GM18867 (cell line): ENCODE measurements at regions not wholly inside any gene's neighbourhood (a gene's known extent, or its start where the extent isn't known, plus 50 kb on each side); places are given as distances from the start of the nearest gene placed in this dataset.
A peak's percentile ranks its signal among the peaks of the same experiment; 100 is the strongest.
"Not testable (repeated sequence)": the region's sequence is repeated elsewhere in the genome, so short reads cannot be mapped to it uniquely, and the experiment has no call there.

ENCODE experiments used
- ATAC-seq: cut with Tn5 transposase; IDR thresholded peaks from one replicate; pipeline ENCODE4 v1.9.1; 2021; ENCODE audit warnings: mild to moderate bottlenecking, moderate library complexity; ENCODE audit not compliant: unreplicated experiment

DNA sequence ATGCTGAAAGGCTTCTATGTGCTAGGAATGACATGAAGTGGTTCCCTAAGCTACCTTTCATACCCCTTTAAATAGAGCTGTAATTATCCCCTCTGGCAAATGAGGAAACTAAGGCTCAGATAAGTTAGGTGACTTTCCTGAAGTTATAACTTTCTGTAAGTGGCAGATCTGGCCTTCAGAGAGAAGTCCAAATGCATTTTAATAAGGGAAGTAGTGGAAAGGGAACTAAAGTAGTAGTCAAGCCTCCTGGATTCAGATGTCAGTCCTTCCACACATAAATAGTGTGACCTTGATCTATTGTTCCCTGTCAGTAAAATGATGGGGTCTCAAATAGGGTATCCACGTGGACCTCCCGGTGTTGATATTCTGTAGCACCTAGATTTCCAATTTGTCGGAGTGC lies 277.7 kb downstream of the EDEM1 start:
- no peak for ATAC-seq

DNA sequence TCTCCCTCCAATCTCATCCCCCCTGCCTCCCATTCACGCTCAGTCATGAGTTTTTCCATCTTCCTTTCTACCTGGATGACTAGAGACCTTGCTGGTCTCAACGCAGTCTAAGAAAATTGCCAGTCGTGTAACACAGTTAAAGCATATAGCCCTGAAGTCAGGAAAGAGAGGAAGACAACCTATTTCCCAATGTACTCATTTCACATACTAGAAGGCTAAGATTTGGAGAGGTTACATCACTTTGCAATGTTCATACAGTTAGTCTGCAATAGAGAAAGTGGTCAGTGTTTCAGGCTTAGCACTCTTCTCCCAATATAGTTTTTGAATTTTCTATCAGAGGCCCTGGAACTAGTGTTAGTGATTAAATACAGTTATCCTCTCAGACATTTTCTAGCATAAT lies 278.6 kb downstream of the EDEM1 start:
- ATAC-seq = no peak

DNA sequence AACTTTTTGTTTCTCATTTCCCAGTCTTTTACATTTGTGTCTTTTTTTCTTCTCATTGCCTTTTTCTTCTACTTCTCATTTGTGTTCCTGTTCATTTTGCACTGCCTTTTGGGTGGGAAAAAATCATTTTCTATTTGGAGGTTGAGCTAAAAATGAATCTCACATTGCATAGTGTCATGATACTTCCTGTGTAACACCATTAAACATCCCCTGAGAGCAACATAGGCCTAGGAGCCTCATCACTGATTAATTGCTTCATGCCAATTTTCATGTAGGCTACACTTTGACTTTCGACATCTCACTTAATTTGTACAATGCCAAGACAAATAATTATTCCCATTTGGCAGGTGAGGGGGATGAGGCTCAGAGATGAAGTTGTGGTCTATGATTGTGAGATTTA lies 279.2 kb downstream of the EDEM1 start:
- no peak for ATAC-seq

DNA sequence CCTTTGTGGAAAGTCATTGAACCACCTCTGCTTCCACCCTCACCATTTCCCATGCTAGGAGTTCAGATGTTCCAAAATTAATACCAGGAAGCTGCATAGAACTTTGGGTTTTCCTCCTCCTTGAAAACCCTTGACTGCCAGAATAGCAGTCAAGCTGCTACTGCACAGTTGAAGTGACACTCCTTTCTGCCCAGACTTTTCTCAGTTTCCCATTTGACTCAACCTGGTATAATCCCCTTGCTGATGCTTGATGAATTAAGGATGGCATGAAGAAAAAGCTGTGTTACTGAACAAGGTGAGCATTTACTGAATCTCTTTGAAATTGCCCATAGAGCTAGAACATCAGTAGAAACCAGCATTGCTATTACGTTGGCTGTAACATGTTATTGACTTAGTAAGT lies 286.0 kb downstream of the EDEM1 start:
- ATAC-seq = peak; percentile 52

DNA sequence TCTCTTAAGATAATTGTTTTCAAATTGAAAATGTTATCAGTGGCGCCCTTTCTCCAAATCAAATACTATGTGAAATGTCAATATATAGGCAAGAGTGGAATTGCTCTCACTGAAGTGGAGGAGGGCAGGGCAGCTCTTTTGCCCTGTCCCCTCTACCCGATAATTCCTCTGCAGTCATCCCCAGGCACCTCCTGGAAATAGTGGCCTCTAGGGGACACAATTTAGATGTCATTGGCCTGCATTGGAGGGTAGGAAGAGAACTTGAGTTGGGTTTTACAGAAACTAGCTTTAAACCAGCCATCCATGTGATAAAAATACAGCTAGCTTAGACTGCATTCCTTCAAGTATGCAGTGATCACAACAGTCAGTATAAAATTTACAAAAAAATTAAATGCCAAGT lies 288.9 kb downstream of the EDEM1 start:
- no peak for ATAC-seq

DNA sequence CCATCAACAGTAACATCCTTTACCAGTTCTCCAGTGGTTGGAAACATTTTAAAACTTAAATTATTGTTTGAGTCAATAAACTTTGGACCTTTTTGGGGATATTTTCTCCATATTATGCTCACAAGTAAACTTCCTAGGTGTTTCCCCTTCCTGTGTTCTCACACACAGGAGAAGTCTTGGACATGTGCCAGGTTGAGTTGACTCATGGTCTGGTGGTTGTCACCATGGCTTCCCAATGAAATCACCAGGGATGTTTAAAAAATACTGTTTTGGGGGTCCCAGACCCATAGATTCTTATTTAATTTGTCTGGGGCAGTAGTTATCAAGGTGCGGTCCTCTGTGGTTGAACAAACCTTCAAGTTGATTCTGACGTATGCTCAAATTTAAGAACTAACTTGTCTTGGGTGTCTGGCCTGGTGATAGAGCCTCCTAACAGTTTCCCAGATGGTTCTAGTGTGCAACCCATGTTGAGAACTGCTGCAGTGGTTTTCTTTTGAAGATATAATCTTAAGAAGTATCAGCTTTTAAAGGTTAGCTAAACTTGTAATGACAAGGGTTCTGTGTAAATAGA lies 291.8 kb downstream of the EDEM1 start:
- no peak for ATAC-seq

DNA sequence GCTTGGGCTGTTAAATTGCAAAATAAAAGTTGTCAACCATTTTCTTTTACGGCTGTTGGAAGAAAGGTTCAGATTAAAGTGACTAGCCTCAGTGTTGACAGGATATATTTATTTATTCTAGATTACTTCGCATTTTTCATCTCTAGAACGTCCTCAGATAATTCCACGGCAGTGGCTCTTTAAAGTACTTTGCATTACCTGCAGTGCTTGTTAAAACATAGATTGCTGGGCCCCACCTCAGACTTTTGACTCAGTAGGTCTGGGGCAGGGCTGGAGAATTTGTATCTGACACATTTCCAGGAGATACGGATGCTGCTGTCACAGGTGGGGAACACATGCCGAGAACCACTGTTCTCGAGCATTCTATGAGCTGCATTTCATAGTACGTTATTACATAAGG lies 292.7 kb downstream of the EDEM1 start:
- ATAC-seq = no peak

DNA sequence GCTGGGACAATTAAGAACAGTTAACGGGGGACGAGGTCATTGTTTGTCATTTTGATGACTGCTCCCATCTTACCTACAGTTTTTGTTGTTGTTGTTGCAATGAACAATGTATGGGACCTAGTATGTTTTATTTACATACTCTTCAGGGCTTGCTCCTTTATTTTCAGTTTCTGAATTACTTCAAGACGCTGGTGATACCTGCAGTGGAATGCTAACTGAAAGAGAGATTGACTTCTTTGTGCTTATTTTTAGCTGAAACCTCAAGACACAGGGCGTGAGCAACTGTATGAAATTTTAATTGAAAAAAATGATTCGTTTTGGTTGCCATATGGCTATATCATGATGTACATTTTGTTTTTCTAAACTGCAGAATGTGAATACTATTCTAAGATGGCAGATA lies 297.9 kb downstream of the EDEM1 start:
- peak; percentile 76 for ATAC-seq

DNA sequence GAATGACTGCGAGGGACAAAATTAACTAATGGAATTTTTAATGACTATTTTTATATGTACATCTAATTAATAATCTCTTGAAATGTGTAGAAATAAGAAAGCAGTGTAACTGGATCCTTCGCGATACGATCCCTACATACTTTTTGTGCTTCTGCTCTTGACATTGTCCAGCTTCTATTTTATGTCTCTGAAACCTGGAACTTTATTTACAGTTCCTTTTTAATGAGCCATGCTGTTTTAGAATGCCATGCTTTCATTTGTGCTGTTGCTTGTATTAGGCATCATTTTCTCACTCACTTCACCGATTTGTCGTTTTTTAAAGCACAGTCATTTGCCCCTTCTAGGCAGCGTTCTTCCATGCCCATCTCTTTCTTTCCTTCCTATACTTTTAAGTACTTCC lies 301.3 kb downstream of the EDEM1 start:
- ATAC-seq = no peak

DNA sequence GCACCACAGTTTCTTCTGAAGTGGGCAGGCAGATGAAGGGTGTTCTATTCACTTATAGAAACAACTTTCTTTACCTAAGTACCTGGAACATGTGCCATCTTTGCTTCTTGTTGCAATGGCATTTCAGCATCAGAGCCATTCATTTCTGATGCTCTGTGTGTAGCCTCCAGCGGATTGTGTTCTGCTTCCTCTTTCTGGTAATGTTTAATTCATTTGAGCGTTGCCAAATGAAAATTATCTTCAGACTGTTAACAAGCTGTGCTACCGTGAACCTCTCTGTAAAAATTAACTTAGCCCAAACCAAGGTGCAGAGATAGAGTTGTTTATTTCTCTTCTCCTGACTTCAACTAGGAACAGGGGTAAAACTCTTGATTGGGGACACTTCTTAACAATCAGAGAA lies 302.0 kb downstream of the EDEM1 start:
- peak; percentile 59 for ATAC-seq

DNA sequence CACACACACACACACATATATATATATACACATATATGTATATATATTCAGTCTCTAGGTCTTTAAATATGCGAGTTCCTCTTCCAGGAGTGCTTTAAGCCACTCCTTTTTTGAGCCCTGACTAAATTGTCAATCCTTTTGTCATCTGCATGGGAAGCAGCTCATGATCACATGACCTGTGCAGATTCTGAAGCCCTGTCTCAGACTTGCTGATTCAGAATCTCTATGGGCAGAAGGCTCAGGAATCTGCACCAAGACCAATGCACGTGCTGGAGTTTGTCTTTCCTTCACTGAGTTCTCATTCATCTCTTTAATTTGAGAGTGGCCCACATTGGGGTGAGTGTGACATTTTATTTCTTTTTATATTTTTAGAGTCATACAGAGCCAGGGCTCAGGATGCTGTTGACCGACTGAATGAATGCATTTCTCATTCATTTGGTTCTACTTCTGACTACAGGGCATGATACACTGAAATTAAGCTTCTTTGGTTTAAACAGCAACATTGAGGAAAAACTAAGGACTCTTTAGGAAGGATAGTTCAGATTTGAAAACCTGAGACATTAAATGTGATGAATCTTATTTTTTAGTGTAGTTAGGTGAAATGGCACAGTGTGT lies 307.5 kb downstream of the EDEM1 start:
- no peak for ATAC-seq

DNA sequence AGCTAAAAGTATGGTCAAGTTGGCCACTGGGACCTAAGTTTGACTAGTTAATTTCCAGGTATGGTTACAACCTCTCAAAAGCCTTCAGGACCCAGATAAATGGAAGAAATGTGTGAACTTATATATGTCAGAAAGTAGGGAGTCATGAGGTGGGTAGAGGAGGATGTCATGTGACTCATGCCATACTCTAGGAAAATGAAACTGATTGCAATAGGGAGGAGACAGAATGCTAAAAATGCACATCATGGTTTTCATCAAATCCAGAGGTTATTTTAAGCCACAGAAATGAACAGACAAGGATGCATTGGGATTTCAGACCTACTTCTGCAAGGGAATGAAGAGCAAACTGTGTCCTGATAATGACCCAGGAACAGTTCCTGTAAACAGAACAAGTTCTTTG lies 310.0 kb downstream of the EDEM1 start:
- ATAC-seq = no peak

DNA sequence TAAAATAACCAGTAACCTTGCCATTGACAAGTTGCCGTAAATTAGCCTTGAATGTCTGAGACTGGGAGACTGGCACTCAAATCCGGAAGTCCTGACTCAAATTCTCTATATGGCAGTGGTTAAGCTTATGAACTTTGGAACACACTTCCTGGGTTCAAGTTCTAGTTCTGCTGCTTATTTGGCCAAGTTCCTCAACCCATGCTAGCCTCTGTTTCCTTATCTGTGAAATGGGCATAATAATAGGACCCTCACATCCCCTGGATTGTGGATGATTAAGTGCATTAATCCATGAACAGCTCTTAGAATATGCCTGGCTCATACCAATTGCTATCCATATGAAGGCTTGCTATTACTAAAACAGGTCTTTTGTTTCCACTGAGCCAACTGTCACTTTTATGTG lies 311.5 kb downstream of the EDEM1 start:
- ATAC-seq = peak; percentile 37

DNA sequence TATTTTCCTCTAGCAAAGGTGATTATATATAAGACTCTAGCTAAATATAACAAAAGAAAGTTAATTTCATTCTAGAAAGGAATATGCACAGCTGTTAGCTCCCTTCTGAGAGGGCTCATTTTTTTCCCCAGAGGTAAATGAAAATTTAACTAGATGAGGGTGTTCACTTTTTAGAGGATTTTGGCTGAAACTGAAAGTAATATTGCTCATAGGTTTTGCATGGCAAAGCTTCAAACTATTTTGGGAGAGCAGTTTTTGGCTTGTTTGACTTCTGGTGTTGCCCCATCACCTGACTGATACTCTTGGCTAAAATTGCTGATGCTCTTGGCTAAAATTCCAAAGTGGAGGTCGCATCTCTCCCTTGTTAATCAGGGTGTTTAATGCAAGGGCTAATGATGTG lies 311.9 kb downstream of the EDEM1 start:
- ATAC-seq = peak; percentile 91

DNA sequence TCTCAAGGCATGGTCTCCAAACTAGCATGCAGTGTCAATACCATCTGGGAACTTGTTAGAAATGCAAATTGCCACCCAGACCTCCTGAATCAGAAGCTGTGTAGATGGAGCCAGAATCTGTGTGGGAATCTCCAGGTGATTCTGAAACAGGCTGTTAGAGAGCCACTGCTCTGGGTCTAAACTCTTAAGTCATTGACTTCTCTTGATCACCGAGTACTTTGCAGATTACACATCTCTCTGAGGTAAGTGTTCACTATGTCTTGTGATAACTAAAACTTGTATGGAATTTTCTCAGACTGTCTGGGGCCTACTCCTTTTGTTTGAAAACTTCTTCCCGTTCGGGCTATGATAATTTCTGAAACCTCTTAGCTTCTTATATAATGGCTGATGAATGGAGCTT lies 315.6 kb downstream of the EDEM1 start:
- ATAC-seq = no peak

DNA sequence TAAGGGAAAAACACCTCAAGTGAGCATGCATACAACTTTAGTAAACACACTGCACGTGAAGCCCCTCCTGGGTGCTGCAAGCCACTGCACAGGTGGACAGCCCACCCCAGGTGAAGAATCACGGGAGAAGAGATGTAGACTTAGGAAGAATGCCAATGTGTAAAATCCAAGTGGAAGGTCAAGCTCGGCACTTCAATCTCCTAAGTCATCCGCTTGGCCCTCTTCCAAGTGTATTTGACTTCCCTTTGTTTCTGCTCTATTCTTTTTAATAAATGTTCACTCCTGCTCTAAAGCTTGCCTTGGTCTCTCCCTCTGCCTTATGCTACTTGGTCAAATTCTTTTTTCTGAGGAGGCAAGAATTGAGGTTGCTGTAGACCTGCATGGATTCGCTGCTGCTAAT lies 316.6 kb downstream of the EDEM1 start:
- ATAC-seq = no peak

DNA sequence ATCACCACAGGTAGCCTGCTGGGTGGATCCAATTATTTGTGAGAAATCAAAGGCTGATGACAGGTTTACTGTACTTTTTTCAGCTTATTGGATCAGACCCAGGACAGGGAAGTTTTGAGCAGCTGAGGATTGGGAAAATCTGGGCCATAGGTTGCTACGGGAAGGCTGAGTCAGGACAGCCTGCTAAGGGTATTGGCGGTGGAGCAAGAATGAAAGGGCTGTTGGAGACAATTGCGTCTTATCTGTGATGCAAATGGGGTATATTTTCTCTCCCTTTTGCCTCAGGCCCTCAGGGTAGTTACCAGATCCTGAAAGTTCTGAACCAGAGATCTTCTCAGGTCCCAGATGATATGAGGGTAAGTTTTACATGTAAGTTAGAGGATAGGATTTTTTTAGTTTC lies 317.7 kb downstream of the EDEM1 start:
- no peak for ATAC-seq

DNA sequence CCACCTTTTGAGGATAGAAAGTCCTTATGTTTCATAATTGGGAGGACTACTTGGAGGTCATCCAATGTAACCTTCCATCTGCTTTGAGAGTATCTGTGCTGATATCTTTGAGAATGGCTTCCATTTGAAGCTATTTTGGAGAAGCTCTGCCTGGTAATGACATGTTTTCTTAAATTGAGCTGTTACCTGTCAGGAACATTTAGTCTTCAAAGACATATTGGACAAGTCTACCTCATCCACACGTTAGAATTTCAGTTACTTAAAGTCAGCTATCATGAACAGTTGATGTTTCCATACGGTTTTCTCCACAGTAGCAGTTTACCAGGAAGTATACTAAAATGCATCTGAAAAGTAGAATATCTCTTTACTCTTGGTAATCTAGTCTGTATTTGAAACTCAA lies 318.5 kb downstream of the EDEM1 start:
- ATAC-seq = no peak

DNA sequence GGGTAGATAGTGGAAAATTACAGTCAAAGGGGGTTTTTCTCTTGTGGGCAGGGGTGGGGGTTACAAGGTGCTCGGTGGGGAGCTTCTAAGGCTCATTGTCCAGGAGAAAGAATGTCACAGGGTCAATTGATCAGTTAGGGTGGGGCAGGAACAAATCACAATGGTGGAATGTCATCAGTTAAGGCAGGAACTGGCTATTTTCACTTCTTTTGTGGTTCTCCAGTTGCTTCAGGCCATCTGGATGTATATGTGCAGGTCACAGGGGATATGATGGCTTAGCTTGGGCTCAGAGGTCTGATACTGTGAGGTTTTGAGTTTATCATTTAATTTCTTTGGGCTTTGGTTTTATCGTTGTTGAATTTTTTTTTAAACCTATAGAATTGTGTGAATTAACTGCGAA lies 321.4 kb downstream of the EDEM1 start:
- ATAC-seq = not testable (repeated sequence)

DNA sequence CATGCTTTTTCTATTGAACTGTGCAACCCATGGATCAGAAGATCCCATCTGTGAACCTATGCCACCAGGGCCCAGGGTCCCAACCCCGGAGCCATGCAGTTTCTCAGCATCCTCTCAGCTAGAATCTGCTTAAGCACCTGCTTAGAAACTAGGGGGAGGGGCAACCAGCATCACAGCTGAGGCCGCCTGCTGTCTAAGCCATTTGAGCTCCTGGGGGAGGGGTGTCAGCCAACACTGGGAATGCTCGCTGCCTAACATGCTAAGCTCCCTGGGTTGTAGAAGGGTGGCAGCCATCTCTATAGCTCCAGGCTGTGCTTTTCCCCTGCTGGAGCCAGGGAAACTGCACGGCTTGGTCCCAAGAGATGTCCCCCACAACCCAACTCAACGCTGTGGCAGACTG lies 322.8 kb downstream of the EDEM1 start:
- no peak for ATAC-seq

DNA sequence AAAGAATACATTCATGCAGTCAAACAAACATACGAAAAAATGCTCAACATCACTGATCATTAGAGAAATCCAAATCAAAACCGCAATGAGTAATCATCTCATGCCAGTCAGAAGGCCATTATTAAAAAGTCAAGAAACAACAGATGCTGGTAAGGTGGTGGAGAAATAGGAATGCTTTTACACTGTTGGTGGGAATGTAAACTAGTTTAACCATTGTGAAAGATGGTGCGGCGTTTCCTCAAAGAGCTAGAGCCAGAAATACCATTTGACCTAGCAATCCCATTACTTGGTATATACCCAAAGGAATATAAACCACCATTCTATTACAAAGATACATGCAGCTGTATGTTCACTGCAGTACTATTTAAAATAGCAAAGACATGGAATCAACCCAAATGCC lies 330.4 kb downstream of the EDEM1 start:
- no peak for ATAC-seq

DNA sequence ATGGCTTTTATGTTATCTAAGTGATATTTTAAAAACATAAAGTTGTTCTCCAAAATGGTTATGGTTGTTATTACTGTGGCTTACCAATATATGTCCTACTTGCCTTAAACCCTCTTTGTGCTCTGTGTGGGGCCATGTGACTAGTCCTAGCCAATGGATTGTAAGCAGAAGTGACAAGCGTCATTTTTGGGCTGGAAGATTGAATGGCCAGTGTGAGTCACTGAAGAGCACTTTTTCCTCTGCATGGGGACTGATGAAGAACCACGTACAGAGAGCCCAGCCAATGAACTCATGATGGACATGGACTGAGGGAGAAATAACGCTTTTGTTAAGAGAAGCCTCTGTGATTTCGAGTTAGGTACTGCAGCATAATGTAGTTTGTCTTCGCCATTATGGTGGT lies 332.7 kb downstream of the EDEM1 start:
- peak; percentile 61 for ATAC-seq

DNA sequence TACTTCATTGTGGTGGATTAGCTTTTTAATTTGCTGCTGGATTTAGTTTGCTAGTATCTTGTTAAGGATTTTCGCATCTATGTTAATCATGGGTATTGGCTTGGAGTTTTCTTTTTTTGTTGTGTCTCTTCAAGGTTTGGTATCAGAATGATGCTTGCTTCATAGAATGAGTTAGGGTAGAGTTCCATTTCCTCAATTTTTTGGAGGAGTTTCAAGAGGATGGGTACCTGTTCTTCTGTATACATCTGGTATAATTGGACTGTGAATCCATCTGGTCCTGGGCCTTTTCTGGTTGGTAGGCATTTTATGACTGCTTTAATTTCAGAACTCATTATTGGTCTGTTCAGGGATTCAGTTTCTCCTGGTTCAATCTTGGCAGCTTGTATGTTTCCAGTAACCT lies 335.6 kb downstream of the EDEM1 start:
- no peak for ATAC-seq
